ENCODE measurements at regions not wholly inside any gene's neighbourhood (a gene's known extent, or its start where the extent isn't known, plus 50 kb on each side); places are given as distances from the start of the nearest gene placed in this dataset.

DNA sequence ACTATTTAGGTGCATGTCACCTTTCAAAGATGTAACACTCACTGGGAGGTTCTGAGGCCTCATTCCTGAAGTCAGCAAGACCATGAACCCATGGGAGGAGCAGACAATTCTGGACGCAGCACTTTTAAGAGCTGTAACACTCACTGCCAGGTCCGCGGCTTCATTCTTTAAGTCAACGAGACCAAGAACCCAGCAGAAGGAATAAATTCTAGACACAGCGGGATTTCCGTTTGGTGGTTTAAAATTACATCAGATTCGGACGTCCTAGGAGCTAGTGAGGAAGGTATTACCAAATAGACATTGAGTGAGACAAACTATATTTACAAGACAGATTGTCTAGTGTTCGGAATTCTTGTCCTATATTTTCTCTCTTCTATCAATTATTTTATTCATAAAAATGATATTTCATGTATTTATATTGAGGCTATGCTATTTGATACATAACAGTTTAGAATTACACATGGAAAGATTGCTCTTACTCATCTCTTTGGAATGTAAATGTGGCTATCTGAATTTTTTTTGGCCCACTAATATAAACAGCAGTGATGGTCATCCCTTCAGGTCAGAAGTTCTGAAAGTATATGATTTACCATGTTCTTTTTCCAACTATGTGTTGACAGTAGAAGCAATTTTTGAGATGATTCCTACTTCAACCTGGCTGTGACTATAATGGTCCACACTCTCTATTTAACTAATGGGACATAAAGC is 1973.0 kb upstream of the FLRT2 start:
- no peaks in the 10 kb centered on the region for H3K27me3 ChIP-seq (ENCODE audit: control insufficient read depth in 2 of 2, insufficient read depth in 2 of 2, low read length in 2 of 2)
- H3K9ac ChIP-seq (ENCODE audit: insufficient read depth, low read length, poor library complexity, severe bottlenecking) = no peak overlapping the region
- no peaks in the 10 kb centered on the region for H3K36me3 ChIP-seq (replicated peaks in 1 of 2; ENCODE audit: control insufficient read depth in 1 of 2, insufficient read depth in 2 of 2, low read length in 2 of 2)
- no peaks in the 10 kb centered on the region for H3K4me1 ChIP-seq (ENCODE audit: control insufficient read depth in 1 of 2, insufficient read depth in 2 of 2, low read length in 2 of 2)
- Mint-ChIP-seq H3K27me3 (ENCODE audit: low read depth in 3 of 3) (peaks cover 0 to 3% (median 0%) of the 10 kb centered on the region in 3 donors), H3K4me3 (no peak overlapping the region), H3K9me3 (peaks cover 0 to 9% (median 1%) of the 10 kb centered on the region in 7 donors), H3K27ac (no peak overlapping the region), H3K4me1 (no peaks in the 10 kb centered on the region), H3K36me3 (no peaks in the 10 kb centered on the region)
- intact Hi-C loops (cut with micrococcal nuclease) = no loop called here
- peaks cover 10 to 15% of the 10 kb centered on the region in 2 donors for H3K9me3 ChIP-seq (replicated peaks in 1 of 2; ENCODE audit: control insufficient read depth in 1 of 2, insufficient read depth in 1 of 2, low read length in 2 of 2)
- H3K79me2 ChIP-seq (ENCODE audit: insufficient read depth, low read length) = no peaks in the 10 kb centered on the region
- H4K20me1 ChIP-seq (ENCODE audit: insufficient read depth, low read length) = no peaks in the 10 kb centered on the region
- H3K4me3 ChIP-seq (replicated peaks in 1 of 3; ENCODE audit: low read depth in 2 of 3, low read length in 3 of 3) = no peak overlapping the region
- no peak overlapping the region for H2AFZ ChIP-seq (ENCODE audit: insufficient read depth, low read depth, low read length, poor library complexity, severe bottlenecking)
- TF ChIP-seq, protein P1, sequence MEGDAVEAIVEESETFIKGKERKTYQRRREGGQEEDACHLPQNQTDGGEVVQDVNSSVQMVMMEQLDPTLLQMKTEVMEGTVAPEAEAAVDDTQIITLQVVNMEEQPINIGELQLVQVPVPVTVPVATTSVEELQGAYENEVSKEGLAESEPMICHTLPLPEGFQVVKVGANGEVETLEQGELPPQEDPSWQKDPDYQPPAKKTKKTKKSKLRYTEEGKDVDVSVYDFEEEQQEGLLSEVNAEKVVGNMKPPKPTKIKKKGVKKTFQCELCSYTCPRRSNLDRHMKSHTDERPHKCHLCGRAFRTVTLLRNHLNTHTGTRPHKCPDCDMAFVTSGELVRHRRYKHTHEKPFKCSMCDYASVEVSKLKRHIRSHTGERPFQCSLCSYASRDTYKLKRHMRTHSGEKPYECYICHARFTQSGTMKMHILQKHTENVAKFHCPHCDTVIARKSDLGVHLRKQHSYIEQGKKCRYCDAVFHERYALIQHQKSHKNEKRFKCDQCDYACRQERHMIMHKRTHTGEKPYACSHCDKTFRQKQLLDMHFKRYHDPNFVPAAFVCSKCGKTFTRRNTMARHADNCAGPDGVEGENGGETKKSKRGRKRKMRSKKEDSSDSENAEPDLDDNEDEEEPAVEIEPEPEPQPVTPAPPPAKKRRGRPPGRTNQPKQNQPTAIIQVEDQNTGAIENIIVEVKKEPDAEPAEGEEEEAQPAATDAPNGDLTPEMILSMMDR (IDR thresholded peaks at IDR 0.05) = no peak
- H3K27ac ChIP-seq (ENCODE audit: low read depth in 1 of 2, low read length in 2 of 2) = no peak overlapping the region
- no peak for DNase-seq
- WGBS (ENCODE audit: insufficient coverage) = 90% methylated on average over 3 of the region's 9 CpGs
- H3K4me2 ChIP-seq (replicated peaks; ENCODE audit: extremely low read depth, low read length, poor library complexity, severe bottlenecking) = no peak overlapping the region

DNA sequence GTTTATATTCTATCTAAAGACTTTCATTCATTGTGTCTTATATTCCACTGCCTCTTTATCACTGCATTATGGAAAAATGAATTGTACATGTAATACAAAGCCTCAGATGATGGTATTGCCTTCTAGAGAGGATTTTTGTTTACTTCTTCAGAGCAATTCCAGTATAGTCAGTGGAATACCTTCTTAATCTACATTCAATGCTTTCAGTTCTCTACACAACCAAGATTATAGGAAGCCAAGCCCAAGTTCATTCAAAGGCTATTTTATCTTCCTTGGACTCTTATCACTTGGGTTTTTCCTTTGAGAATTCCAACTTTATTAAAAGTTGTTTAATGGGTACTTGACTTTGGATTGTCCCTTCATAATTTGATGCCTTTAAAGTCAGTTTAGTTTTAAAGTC is 1971.0 kb upstream of the FLRT2 start:
- no peak overlapping the region for H3K4me3 ChIP-seq (replicated peaks in 1 of 3; ENCODE audit: low read depth in 2 of 3, low read length in 3 of 3)

More for the DNA sequence above, 1971.0 kb upstream of the FLRT2 start:
- TF ChIP-seq, protein P1 (IDR thresholded peaks at IDR 0.05) = no peak
- no peaks in the 10 kb centered on the region for H3K4me1 ChIP-seq (ENCODE audit: control insufficient read depth in 1 of 2, insufficient read depth in 2 of 2, low read length in 2 of 2)
- no peak overlapping the region for H3K27ac Mint-ChIP-seq
- peaks cover 10 to 15% of the 10 kb centered on the region in 2 donors for H3K9me3 ChIP-seq (replicated peaks in 1 of 2; ENCODE audit: control insufficient read depth in 1 of 2, insufficient read depth in 1 of 2, low read length in 2 of 2)
- peaks cover 0 to 3% (median 0%) of the 10 kb centered on the region in 3 donors for H3K27me3 Mint-ChIP-seq (ENCODE audit: low read depth in 3 of 3)
- no peak overlapping the region for H3K27ac ChIP-seq (ENCODE audit: low read depth in 1 of 2, low read length in 2 of 2)
- H3K27me3 ChIP-seq (ENCODE audit: control insufficient read depth in 2 of 2, insufficient read depth in 2 of 2, low read length in 2 of 2) = no peaks in the 10 kb centered on the region
- no peak overlapping the region for H2AFZ ChIP-seq (ENCODE audit: insufficient read depth, low read depth, low read length, poor library complexity, severe bottlenecking)
- H3K4me2 ChIP-seq (replicated peaks; ENCODE audit: extremely low read depth, low read length, poor library complexity, severe bottlenecking) = no peak overlapping the region
- no peaks in the 10 kb centered on the region for H4K20me1 ChIP-seq (ENCODE audit: insufficient read depth, low read length)
- no peaks in the 10 kb centered on the region for H3K36me3 ChIP-seq (replicated peaks in 1 of 2; ENCODE audit: control insufficient read depth in 1 of 2, insufficient read depth in 2 of 2, low read length in 2 of 2)
- no peaks in the 10 kb centered on the region for H3K79me2 ChIP-seq (ENCODE audit: insufficient read depth, low read length)
- DNase-seq = no peak
- no peak overlapping the region for H3K4me3 Mint-ChIP-seq
- intact Hi-C loops (cut with micrococcal nuclease) = no loop called here
- no peak overlapping the region for H3K9ac ChIP-seq (ENCODE audit: insufficient read depth, low read length, poor library complexity, severe bottlenecking)
- no peaks in the 10 kb centered on the region for H3K4me1 Mint-ChIP-seq
- peaks cover 0 to 10% (median 4%) of the 10 kb centered on the region in 7 donors for H3K9me3 Mint-ChIP-seq
- H3K36me3 Mint-ChIP-seq = no peaks in the 10 kb centered on the region

All from CD14-positive monocyte (primary cell).